Left lung (tissue), 4 donors: ENCODE measurements at regions not wholly inside any gene's neighbourhood (a gene's known extent, or its start where the extent isn't known, plus 50 kb on each side); places are given as distances from the start of the nearest gene placed in this dataset.

Experiments
- ATAC-seq: fragments of 200-7000 bp; cut with Tn5 transposase; one replicate; pipeline ENCODE4 v1.9.1; 2020; ENCODE audit warnings: moderate library complexity
- DNase-seq, 4 donors: peaks; one replicate each; pipeline ENCODE4 v3.0.0-alpha.2; 2013 to 2020
- H3K27ac ChIP-seq, 2 donors: fragments of 200-600 bp; sonication (generic) in 1 of 2; one replicate each; pipeline versions ENCODE4 v1.5.0 to v1.8.0; 2020 to 2021
- H3K27me3 ChIP-seq, 2 donors: fragments of 200-600 bp; sonication (generic) in 1 of 2; one replicate each; pipeline versions ENCODE4 v1.5.0 to v1.8.0; 2020 to 2021
- H3K36me3 ChIP-seq, 2 donors: fragments of 200-600 bp; sonication (generic) in 1 of 2; one replicate each; pipeline versions ENCODE4 v1.5.0 to v1.8.0; 2020 to 2021
- H3K4me1 ChIP-seq, 2 donors: fragments of 200-600 bp; one replicate each; pipeline ENCODE4 v1.8.0; 2021
- H3K4me3 ChIP-seq, 2 donors: fragments of 200-600 bp; sonication (generic) in 1 of 2; one replicate each; pipeline versions ENCODE4 v1.5.0 to v1.8.0; 2020 to 2021; ENCODE audit warnings: mild to moderate bottlenecking in 1 of 2
- H3K9me3 ChIP-seq, 2 donors: fragments of 200-600 bp; sonication (generic) in 1 of 2; one replicate each; pipeline versions ENCODE4 v1.5.0 to v1.8.0; 2020 to 2021
- CTCF ChIP-seq, 2 donors: fragments of 200-600 bp; sonication (generic) in 1 of 2; IDR thresholded peaks; one replicate each; pipeline versions ENCODE4 v1.5.0 to v1.8.0; 2021; ENCODE audit warnings: antibody characterized with exemption in 2 of 2
- intact Hi-C, 2 donors: fragments of 100-400 bp; cut with DNase I; formaldehyde crosslinking; loops; one replicate each; pipeline versions ENCODE4 v1.11.2 to v1.14.2; 2022
- donor health status: DM: no; HTN: yes; CAD: no.
- donor health status: DM: no; HTN: no; CAD: no.

- Histone ChIP-seq H3K27ac (no peak overlapping the region), H3K4me3 (no peak overlapping the region), H3K4me1 (no peaks in the 10 kb centered on the region), H3K9me3 (no peaks in the 10 kb centered on the region), H3K36me3 (no peaks in the 10 kb centered on the region), H3K27me3 (no peaks in the 10 kb centered on the region)
- no peak for ATAC-seq
- TF ChIP-seq CTCF (IDR thresholded peaks at IDR 0.05) = no peak
- intact Hi-C loops = no loop called here
- no peak for DNase-seq
Observed at GRCh38 chr1:199727682-199728081, 299.8 kb upstream of the NR5A2 start.

GRCh38 chr1:199728345-199728744, 299.2 kb upstream of the NR5A2 start:
- ATAC-seq (no peak), DNase-seq (no peak)
- intact Hi-C loops = no loop called here
- no peak for TF ChIP-seq CTCF (IDR thresholded peaks at IDR 0.05)
- Histone ChIP-seq H3K9me3 (no peaks in the 10 kb centered on the region), H3K27ac (no peak overlapping the region), H3K4me1 (no peaks in the 10 kb centered on the region), H3K27me3 (no peaks in the 10 kb centered on the region), H3K4me3 (no peak overlapping the region), H3K36me3 (no peaks in the 10 kb centered on the region)

GRCh38 chr1:199733125-199733524, 294.4 kb upstream of the NR5A2 start:
- intact Hi-C loops = no loop called here
- ATAC-seq (no peak), DNase-seq (no peak)
- Histone ChIP-seq H3K27ac (no peak overlapping the region), H3K4me3 (no peak overlapping the region), H3K27me3 (no peaks in the 10 kb centered on the region), H3K9me3 (no peaks in the 10 kb centered on the region), H3K36me3 (no peaks in the 10 kb centered on the region), H3K4me1 (no peaks in the 10 kb centered on the region)
- TF ChIP-seq CTCF (IDR thresholded peaks at IDR 0.05) = no peak

GRCh38 chr1:199734186-199734585, 293.3 kb upstream of the NR5A2 start:
- no peak for DNase-seq
- Histone ChIP-seq H3K4me3 (no peak overlapping the region), H3K4me1 (no peaks in the 10 kb centered on the region), H3K27ac (no peak overlapping the region), H3K27me3 (no peaks in the 10 kb centered on the region), H3K9me3 (no peaks in the 10 kb centered on the region), H3K36me3 (no peaks in the 10 kb centered on the region)
- no peak for TF ChIP-seq CTCF (IDR thresholded peaks at IDR 0.05)
- intact Hi-C loops = no loop called here
- no peak for ATAC-seq

- no peaks in the 10 kb centered on the region for H3K9me3 ChIP-seq
- ATAC-seq = no peak
- no peak for DNase-seq
- TF ChIP-seq CTCF (IDR thresholded peaks at IDR 0.05) = no peak
- intact Hi-C loops = no loop called here
- no peak overlapping the region for H3K27ac ChIP-seq
- no peaks in the 10 kb centered on the region for H3K27me3 ChIP-seq
- H3K4me1 ChIP-seq = no peaks in the 10 kb centered on the region
- no peak overlapping the region for H3K4me3 ChIP-seq
- no peaks in the 10 kb centered on the region for H3K36me3 ChIP-seq
Observed at GRCh38 chr1:199735660-199736059, 291.9 kb upstream of the NR5A2 start.
